NCI-H2107 treated with DMSO at 0.1 percent for 48 hours (cell line): ENCODE measurements at regions not wholly inside any gene's neighbourhood (a gene's known extent, or its start where the extent isn't known, plus 50 kb on each side); places are given as distances from the start of the nearest gene placed in this dataset.
"Not testable (repeated sequence)": the region's sequence is repeated elsewhere in the genome, so short reads cannot be mapped to it uniquely, and the experiment has no call there.

ENCODE experiments used
- DNase-seq: peaks from one replicate; lab custom pipeline; 2025; ENCODE audit not compliant: unreplicated experiment; lab: John Stamatoyannopoulos, UW

GRCh38 chr9:15113288-15113687 lies 193.7 kb downstream of the TTC39B start:
- no peak for DNase-seq

GRCh38 chr9:15111071-15111470 lies 195.9 kb downstream of the TTC39B start:
- no peak for DNase-seq

- DNase-seq: peak; percentile 73
Observed at GRCh38 chr9:15104826-15105420, 194.7 kb upstream of the FREM1 start.

- DNase-seq: no peak
Observed at GRCh38 chr9:15103290-15103689, 193.1 kb upstream of the FREM1 start.

GRCh38 chr9:15101095-15101494 lies 190.9 kb upstream of the FREM1 start:
- no peak for DNase-seq

GRCh38 chr9:15100571-15100970 lies 190.3 kb upstream of the FREM1 start:
- no peak for DNase-seq

- DNase-seq: no peak
Observed at GRCh38 chr9:15096972-15097371, 186.7 kb upstream of the FREM1 start.

GRCh38 chr9:15086778-15087324 lies 176.6 kb upstream of the FREM1 start:
- DNase-seq: no peak

GRCh38 chr9:15086156-15086763 lies 176.0 kb upstream of the FREM1 start:
- no peak for DNase-seq

GRCh38 chr9:15081021-15081753 lies 171.0 kb upstream of the FREM1 start:
- no peak for DNase-seq

- no peak for DNase-seq
Observed at GRCh38 chr9:15080401-15080800, 170.2 kb upstream of the FREM1 start.

- DNase-seq: no peak
Observed at GRCh38 chr9:15079989-15080388, 169.8 kb upstream of the FREM1 start.

- DNase-seq: no peak
Observed at GRCh38 chr9:15077946-15078729, 167.9 kb upstream of the FREM1 start.

- DNase-seq: no peak
Observed at GRCh38 chr9:15073620-15074019, 163.4 kb upstream of the FREM1 start.

- no peak for DNase-seq
Observed at GRCh38 chr9:15070716-15071115, 160.5 kb upstream of the FREM1 start.

GRCh38 chr9:15069106-15069505 lies 158.9 kb upstream of the FREM1 start:
- DNase-seq: no peak

GRCh38 chr9:15068261-15068660 lies 158.0 kb upstream of the FREM1 start:
- no peak for DNase-seq

- no peak for DNase-seq
Observed at GRCh38 chr9:15059003-15059402, 148.8 kb upstream of the FREM1 start.

GRCh38 chr9:15058236-15058635 lies 148.0 kb upstream of the FREM1 start:
- DNase-seq: no peak

GRCh38 chr9:15055284-15055683 lies 145.1 kb upstream of the FREM1 start:
- DNase-seq: not testable (repeated sequence)

- DNase-seq: no peak
Observed at GRCh38 chr9:15048772-15049171, 138.5 kb upstream of the FREM1 start.
